Activated CD8-positive, alpha-beta memory T cell treated with anti-CD3 and anti-CD28 coated beads, Interleukin-2, amount 50 U/mL, for 24 hours (primary cell): ENCODE measurements at regions not wholly inside any gene's neighbourhood (a gene's known extent, or its start where the extent isn't known, plus 50 kb on each side); places are given as distances from the start of the nearest gene placed in this dataset.

Experiments used
- DNase-seq: peaks from one replicate; pipeline ENCODE4 v3.0.0-alpha.2; 2020; ENCODE audit errors: extremely low read depth

- DNase-seq, result no peak
Observed at GRCh38 chr14:99050309-99050708, 221.7 kb downstream of the BCL11B start.

- no peak for DNase-seq
Observed at GRCh38 chr14:99052467-99052866, 219.5 kb downstream of the BCL11B start.

GRCh38 chr14:99055019-99055418, 217.0 kb downstream of the BCL11B start:
- no peak for DNase-seq

GRCh38 chr14:99055816-99056215, 216.2 kb downstream of the BCL11B start:
- peak; percentile 40 for DNase-seq

- DNase-seq, result no peak
Observed at GRCh38 chr14:99057576-99058083, 214.4 kb downstream of the BCL11B start.

GRCh38 chr14:99058542-99058941, 213.5 kb downstream of the BCL11B start:
- DNase-seq, result no peak

- DNase-seq, result no peak
Observed at GRCh38 chr14:99062216-99062615, 209.8 kb downstream of the BCL11B start.

- no peak for DNase-seq
Observed at GRCh38 chr14:99062772-99063418, 209.1 kb downstream of the BCL11B start.

- no peak for DNase-seq
Observed at GRCh38 chr14:99063620-99064225, 208.3 kb downstream of the BCL11B start.

- DNase-seq, result no peak
Observed at GRCh38 chr14:99064262-99064954, 207.6 kb downstream of the BCL11B start.

- no peak for DNase-seq
Observed at GRCh38 chr14:99065551-99065950, 206.4 kb downstream of the BCL11B start.

- DNase-seq, result no peak
Observed at GRCh38 chr14:99066378-99066777, 205.6 kb downstream of the BCL11B start.

- no peak for DNase-seq
Observed at GRCh38 chr14:99067141-99067920, 204.7 kb downstream of the BCL11B start.

GRCh38 chr14:99067927-99068326, 204.1 kb downstream of the BCL11B start:
- no peak for DNase-seq

- no peak for DNase-seq
Observed at GRCh38 chr14:99069946-99070345, 202.1 kb downstream of the BCL11B start.

GRCh38 chr14:99072433-99072832, 199.6 kb downstream of the BCL11B start:
- no peak for DNase-seq

- DNase-seq, result no peak
Observed at GRCh38 chr14:99072956-99073355, 199.0 kb downstream of the BCL11B start.

- no peak for DNase-seq
Observed at GRCh38 chr14:99073431-99073830, 198.6 kb downstream of the BCL11B start.

GRCh38 chr14:99075061-99075460, 196.9 kb downstream of the BCL11B start:
- DNase-seq, result no peak

GRCh38 chr14:99075771-99076375, 196.1 kb downstream of the BCL11B start:
- DNase-seq, result no peak

- DNase-seq, result no peak
Observed at GRCh38 chr14:99077076-99077843, 194.7 kb downstream of the BCL11B start.
